Activated T-cell treated with anti-CD3 and anti-CD28 coated beads for 48 hours (primary cell): ENCODE measurements at regions not wholly inside any gene's neighbourhood (a gene's known extent, or its start where the extent isn't known, plus 50 kb on each side); places are given as distances from the start of the nearest gene placed in this dataset.
"Not testable (repeated sequence)": the region's sequence is repeated elsewhere in the genome, so short reads cannot be mapped to it uniquely, and the experiment has no call there.

Source experiments
- DNase-seq: peaks from one replicate; pipeline ENCODE4 v3.0.0-alpha.2; 2020; ENCODE audit warnings: low read depth

DNA sequence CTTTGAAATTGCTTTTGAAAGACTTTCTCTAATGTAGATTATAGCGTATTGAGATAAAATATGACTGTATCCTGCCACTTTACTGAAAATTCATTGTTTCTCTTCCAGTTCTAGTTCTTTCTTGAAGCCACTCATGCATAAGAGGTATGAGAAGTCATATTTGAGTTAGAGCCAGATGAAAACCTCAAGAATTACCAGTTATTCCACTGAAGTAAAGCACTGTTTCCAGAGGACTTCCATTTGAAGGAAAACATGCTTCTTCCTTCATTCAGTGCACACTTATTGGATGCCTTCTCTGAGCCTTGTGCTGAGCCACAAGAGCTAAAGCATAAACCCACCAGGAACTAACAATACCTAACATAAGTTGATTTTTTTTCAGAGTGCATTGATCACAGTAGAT, 513.4 kb downstream of the ZNF385D start:
- DNase-seq: no peak

- no peak for DNase-seq
These were observed 515.5 kb downstream of the ZNF385D start for GRCh38 chr3:21235491-21235890.

GRCh38 chr3:21234933-21235332, 516.1 kb downstream of the ZNF385D start:
- DNase-seq: no peak

- no peak for DNase-seq
These were observed 521.4 kb downstream of the ZNF385D start for GRCh38 chr3:21229426-21230135.

DNA sequence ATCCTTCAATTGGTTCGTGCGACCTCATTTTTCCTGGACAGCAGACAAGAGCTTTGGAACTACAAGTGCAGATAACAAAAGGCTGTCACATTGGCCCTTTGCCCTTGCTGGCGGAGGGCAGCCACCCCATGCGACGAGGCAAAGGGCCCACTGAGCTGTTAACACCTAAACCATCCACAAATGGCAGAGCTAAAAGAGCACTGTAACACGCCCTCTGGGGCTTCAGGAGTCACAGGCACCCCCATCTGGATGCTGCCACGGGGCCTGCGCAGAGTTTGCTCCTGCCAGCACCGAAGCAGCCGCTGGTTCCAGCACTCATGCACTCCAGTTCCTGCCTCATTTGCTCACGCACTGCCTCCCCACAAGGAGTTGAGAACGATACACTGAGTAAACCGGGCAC, 524.9 kb downstream of the ZNF385D start:
- no peak for DNase-seq

DNA sequence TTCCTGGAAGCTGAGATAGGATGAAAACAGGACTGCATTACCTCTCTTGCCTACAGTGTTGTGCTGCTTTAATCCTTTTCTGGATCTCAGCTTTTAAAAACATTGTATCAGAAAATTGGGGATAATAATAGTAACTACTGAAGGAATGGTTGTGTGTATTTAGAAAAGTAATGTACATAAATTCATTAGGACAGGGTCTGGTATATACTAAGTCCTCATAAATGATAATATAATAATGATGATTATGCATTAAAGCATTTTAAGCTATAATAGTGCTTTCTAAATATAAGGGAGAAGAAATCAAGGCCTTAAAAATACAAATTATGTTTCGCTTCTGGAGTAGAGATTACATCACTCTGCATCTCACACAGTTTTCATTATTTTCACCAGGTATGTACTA, 530.1 kb downstream of the ZNF385D start:
- no peak for DNase-seq

DNA sequence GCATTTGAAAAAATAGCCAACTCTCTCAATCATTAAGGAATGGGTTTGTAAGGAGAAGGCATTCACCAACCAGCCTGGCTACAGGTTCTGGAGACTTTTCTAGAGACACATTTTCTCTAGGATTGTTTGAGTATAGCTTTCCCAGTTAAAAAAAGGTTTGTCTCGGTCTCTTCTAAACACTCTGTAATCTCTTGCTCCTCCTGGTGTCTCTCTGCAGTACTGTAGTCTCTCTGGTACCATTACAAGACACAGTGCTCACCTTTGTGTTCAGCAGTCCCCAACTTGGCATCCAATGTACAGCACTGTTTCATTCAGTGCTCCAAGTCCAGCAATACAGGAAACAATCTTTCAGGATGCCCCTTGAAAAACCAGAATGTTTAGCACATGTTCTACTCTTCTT, 534.4 kb downstream of the ZNF385D start:
- DNase-seq: no peak

- DNase-seq: not testable (repeated sequence)
These were observed 546.9 kb downstream of the ZNF385D start for GRCh38 chr3:21204122-21204521.

GRCh38 chr3:21195203-21195602, 555.8 kb downstream of the ZNF385D start:
- DNase-seq: no peak

DNA sequence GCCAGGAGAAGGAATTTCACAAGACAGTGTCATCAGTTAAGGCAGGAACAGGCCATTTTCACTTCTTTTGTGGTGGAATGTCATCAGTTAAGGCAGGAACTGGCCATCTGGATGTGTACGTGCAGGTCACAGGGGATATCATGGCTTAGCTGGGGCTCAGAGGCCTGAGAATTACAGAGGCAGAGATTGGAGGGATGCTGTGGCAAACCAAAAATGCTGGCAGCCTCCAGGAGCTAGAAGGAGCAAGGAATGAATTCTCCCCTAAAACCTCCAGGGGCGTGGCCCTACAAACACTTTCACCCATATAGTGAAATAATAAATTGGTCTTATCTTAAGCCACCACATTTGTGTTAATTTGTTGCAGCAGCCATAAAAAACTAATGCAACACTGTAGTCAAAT, 557.0 kb downstream of the ZNF385D start:
- not testable (repeated sequence) for DNase-seq

DNA sequence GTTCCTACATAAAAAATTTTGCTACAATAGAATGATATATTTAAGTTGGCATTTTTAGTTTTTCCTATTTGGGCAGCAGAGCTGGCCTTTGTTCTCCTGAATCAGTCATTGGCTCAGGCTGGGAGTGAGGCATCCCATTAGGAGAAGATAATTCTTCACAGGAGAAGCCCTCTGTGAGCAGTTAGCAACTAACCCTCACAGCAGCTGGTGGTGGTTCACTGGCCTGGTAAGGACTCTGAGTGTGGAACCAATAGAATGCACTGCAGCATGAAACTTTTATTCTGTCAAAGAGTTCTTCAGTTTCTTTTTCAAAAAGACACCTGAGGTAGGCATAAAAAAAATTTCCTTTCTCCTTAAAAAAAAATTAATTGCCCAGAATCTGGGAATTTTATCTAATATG, 562.6 kb downstream of the ZNF385D start:
- no peak for DNase-seq

- DNase-seq: no peak
These were observed 565.1 kb downstream of the ZNF385D start for GRCh38 chr3:21185816-21186314.

DNA sequence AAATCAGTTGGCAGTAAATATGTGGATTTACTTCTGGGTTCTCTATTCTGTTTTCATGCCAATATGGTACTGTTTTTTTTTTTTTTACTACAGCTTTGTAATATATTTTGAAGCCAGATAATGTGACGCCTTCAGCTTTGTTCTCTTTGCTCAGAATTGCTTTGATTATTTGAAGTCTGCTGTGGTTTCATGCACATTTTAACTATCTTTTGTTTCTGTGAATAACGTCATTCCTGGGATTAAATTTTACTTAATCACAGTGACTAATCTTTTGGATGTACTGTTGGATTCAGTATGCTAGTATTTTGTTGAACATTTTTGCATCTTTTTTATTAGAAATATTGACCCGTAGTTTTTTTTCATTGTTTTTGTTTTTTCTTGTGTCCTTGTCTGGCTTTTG, 576.5 kb downstream of the ZNF385D start:
- no peak for DNase-seq

DNA sequence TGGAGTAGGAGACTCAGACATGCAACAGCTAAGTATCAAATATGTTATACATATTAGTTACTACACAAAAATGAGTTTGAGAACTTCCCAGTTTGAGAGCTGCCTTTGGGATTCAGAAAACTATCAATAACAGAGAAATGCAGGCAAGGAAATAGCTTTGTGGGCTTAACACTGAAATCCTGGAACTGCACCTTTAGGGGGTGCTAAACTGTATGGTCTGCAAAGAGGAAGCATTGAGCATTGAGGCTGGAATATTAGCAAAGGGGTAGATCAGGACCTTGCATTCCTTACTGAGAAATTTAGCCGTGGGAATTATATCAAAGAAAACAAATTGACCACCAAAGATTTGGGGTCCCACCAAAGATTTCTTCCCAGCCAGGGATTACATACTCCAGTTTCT, 580.0 kb downstream of the ZNF385D start:
- no peak for DNase-seq

DNA sequence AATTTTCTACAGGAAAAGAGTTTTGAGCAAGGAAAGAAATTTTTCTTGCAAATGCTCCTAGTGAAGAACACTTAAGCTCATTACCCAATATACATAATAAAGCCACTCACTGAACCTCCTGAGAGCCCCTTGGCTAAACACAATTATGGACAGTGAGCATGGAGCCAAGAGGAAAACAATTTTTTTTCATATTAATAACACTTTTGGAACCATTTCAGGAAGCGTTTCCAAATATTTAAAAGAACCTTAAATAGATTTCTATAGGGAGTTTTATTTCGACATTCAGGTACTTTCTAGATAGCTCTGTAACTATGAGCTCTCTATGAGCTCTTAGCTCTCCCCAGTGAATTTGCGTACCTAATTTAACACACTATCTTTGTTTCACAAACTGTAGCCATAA, 581.1 kb downstream of the ZNF385D start:
- DNase-seq: no peak

DNA sequence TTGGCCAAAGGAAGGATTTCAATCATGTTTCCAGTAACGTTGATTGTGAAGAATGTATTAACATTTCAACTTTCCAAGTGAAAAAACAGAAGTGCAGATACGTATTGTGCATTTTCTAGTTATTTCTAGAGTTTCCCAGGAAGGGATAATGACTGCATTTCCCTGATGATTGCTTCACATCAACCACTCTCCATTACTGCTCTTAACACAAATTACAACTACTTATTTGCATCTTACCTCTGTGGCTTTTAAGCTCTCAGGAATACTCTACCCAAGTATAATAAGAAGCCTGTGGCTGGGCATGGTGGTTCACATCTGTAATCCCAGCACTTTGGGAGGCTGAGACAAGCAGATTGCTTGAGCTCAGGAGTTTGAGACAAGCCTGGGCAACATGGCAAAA, 582.5 kb downstream of the ZNF385D start:
- no peak for DNase-seq

DNA sequence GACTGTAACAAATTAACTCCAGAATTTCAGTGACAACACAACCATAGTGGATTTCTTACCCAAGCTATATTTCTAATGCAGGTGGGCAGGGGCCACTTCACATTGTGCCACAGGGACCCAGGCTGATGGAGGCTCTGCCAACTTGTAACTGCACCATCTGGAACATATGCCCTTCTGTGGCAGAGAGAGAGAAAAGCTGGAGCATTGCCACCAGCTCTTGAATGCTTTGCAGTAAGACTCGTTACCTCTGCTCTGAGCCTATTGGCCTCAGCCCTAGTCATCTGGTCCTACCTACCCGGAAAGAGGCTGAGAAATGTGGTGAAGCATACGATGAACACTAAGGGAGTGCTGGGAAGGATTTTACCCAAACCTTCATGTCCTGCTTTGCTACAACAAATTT, 587.1 kb downstream of the ZNF385D start:
- no peak for DNase-seq

DNA sequence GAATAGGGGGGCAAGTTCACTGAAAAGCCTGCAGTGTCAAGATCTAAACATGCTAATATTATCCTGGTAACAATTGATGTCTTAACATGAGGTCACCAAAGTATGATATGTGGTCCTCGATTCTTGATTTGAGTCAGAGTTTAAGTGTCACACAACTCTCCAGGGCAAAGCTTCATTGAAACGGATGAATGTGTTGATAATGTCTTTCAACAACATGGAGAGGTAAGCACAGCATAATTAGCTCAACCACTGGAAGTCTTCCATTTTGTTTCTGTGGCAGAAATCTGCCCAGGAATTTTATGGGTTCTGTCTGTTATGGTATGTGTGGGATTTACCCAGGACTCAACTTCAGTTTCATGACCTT, 591.5 kb downstream of the ZNF385D start:
- no peak for DNase-seq

DNA sequence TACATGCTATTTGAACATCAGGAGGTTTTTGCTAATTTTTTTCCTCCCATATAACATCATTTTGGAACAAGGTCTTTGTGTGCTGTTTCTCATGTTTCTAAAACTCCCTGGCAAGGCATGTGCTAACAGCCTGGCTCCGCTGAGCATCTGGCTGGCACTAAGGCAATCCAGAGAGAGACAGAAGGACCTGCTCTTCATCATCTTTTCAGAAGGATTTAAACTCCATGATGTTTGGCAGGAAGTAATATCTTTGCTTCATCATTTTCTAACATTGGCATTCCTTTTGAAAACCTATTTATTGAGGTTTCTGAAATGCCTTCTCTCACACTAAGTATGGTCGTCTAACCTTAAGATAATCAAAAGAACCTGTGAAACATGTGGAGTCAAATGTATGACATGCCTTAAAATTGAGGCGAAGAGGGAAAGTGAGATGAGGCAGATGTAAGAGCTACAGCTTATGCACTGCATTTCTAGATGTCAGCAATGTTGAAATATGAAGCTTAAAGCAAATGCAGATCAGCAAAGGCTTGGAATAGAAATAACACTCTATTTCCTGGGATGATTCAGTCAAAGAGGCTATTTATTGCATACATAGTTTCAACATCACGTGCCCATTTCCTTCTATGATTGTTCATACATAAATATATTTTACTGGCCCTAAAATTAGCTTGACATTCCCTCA, 592.0 kb downstream of the ZNF385D start:
- DNase-seq: no peak

GRCh38 chr3:21154911-21155310, 596.1 kb downstream of the ZNF385D start:
- no peak for DNase-seq

- DNase-seq: no peak
These were observed 598.5 kb downstream of the ZNF385D start for GRCh38 chr3:21152555-21152954.

- DNase-seq: no peak
These were observed 608.1 kb downstream of the ZNF385D start for GRCh38 chr3:21142949-21143348.

DNA sequence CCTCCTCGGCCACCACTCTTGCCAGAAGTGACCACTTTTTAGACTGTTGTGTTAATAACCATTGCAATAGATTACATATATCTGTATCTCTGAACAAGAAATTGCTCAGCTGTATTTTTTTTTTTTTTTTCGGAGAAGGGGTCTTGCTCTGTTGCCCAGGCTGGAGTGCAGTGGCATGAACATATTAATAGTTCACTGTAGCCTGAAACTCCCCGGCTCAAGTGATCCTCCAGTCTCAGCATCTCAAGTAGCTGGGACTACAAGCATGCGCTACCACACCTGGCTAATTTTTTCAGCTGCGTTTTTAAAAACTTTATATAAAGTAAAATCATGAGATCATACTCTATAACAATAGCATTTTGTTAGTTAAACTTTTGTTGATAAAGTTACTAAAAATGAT, 609.0 kb downstream of the ZNF385D start:
- DNase-seq: no peak

- DNase-seq: no peak
These were observed 610.2 kb downstream of the ZNF385D start for GRCh38 chr3:21140785-21141184.
